ENCODE measurements at regions not wholly inside any gene's neighbourhood (a gene's known extent, or its start where the extent isn't known, plus 50 kb on each side); places are given as distances from the start of the nearest gene placed in this dataset.

DNA sequence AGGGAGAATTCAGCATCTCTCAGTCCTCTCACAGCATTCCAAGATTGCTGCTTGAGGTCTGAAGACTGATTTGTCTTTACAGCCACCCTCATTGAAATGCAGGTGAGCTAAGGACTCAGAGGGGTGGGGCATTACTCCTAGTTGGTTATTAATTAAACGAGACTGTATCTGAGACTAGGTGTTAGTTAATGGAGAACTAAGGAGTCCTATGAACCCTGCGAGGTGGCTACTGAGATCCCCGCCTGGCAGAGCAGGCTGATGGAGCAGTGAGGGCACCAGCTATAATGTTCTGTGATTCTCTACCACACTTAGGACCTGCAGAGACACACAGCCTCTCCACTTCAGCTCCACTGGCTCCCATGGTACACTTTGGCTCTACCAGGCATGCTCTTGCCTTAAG, 215.3 kb downstream of the MID1IP1 start:
- Histone ChIP-seq H3K4me1 (ENCODE audit: control insufficient read depth, insufficient read depth, low read length) (peaks cover 2% of the 10 kb centered on the region), H3K9me3 (ENCODE audit: control insufficient read depth, low read length) (peaks cover under 1% of the 10 kb centered on the region), H3K27me3 (replicated peaks; ENCODE audit: control insufficient read depth, insufficient read depth, low read length) (peaks cover 15% of the 10 kb centered on the region), H3K36me3 (ENCODE audit: control insufficient read depth, insufficient read depth, low read length, severe bottlenecking) (no peaks in the 10 kb centered on the region), H3K9ac (ENCODE audit: low read length) (no peak overlapping the region), H3K4me3 (ENCODE audit: low read length) (no peak overlapping the region)
- DNase-seq (ENCODE audit: low read depth): no peak

DNA sequence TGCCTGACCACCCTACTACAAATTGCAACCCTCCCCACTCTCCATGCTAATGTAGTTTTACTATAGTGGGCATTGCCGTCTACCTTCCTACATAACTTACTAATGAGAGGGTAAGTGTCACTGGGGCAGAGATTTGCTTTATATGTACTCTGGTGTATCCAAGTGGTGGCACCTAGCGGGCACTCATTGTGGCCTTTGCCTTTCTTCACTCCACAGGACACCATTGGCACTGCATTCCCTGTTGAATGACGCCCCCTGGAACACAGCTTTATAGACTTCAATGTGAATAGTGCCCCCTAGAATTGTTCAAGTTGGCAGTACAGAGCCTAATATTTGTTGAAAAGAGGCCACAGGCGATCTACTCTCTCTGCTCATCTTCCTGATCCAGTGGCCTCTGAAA, 215.8 kb downstream of the MID1IP1 start:
- H3K27me3 ChIP-seq (replicated peaks; ENCODE audit: control insufficient read depth, insufficient read depth, low read length): peaks cover 15% of the 10 kb centered on the region
- H3K36me3 ChIP-seq (ENCODE audit: control insufficient read depth, insufficient read depth, low read length, severe bottlenecking): no peaks in the 10 kb centered on the region
- no peak for DNase-seq (ENCODE audit: low read depth)
- H3K4me1 ChIP-seq (ENCODE audit: control insufficient read depth, insufficient read depth, low read length): no peaks in the 10 kb centered on the region
- no peak overlapping the region for H3K9ac ChIP-seq (ENCODE audit: low read length)
- no peak overlapping the region for H3K4me3 ChIP-seq (ENCODE audit: low read length)
- peaks cover 5% of the 10 kb centered on the region for H3K9me3 ChIP-seq (ENCODE audit: control insufficient read depth, low read length)

DNA sequence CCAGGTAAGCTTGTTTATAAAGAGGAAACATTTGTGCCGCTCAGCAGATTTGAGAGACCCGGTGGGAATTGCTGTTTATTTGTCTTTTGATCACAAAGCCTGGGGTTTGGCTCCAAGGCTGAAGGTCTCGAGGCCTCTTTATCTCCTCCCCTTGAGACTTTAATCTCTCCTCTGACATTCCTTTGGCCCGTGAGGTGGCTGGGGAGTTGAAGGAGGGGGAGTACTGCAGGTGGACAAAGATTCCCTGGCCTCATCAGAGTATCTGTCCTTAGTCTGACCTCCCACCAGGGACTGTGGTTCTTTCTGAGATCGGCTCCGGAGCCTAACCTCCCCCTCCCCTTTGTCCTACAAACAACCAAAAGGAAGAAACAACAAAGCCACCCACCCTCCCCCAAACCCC, 216.5 kb downstream of the MID1IP1 start:
- DNase-seq (ENCODE audit: low read depth): no peak
- H3K4me3 ChIP-seq (ENCODE audit: low read length): no peak overlapping the region
- H3K27me3 ChIP-seq (replicated peaks; ENCODE audit: control insufficient read depth, insufficient read depth, low read length): peaks cover 15% of the 10 kb centered on the region
- H3K4me1 ChIP-seq (ENCODE audit: control insufficient read depth, insufficient read depth, low read length): no peaks in the 10 kb centered on the region
- H3K9me3 ChIP-seq (ENCODE audit: control insufficient read depth, low read length): peaks cover 5% of the 10 kb centered on the region
- H3K36me3 ChIP-seq (ENCODE audit: control insufficient read depth, insufficient read depth, low read length, severe bottlenecking): no peaks in the 10 kb centered on the region
- no peak overlapping the region for H3K9ac ChIP-seq (ENCODE audit: low read length)

- H3K9me3 ChIP-seq (ENCODE audit: control insufficient read depth, low read length): peaks cover 5% of the 10 kb centered on the region
- H3K9ac ChIP-seq (ENCODE audit: low read length): no peak overlapping the region
- H3K27me3 ChIP-seq (replicated peaks; ENCODE audit: control insufficient read depth, insufficient read depth, low read length): peaks cover 15% of the 10 kb centered on the region
- H3K4me3 ChIP-seq (ENCODE audit: low read length): no peak overlapping the region
- no peaks in the 10 kb centered on the region for H3K36me3 ChIP-seq (ENCODE audit: control insufficient read depth, insufficient read depth, low read length, severe bottlenecking)
- no peak for DNase-seq (ENCODE audit: low read depth)
- no peaks in the 10 kb centered on the region for H3K4me1 ChIP-seq (ENCODE audit: control insufficient read depth, insufficient read depth, low read length)
Measured at GRCh38 chrX:39018541-39018940, 217.3 kb downstream of the MID1IP1 start.

DNA sequence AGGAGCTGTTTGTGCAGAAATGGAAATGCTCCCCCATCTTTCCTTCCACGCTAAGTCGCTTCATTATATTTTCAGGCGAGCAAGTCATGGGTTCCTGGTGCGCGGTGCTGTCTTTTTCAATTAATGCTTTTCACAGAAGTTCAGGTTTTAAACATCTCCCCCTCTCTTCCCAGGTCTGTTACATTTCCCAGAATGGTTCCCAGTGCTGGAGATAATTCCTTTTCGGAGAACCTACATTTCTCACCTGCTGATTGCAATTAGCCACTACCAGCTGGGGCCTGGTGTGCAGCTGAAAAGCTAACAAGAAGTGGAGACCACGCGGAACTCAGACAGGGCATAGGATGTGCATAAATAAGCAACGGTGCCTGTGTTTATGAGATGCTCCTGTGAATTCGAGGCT, 217.8 kb downstream of the MID1IP1 start:
- no peak overlapping the region for H3K9ac ChIP-seq (ENCODE audit: low read length)
- peaks cover 15% of the 10 kb centered on the region for H3K27me3 ChIP-seq (replicated peaks; ENCODE audit: control insufficient read depth, insufficient read depth, low read length)
- H3K4me1 ChIP-seq (ENCODE audit: control insufficient read depth, insufficient read depth, low read length): no peaks in the 10 kb centered on the region
- H3K4me3 ChIP-seq (ENCODE audit: low read length): no peak overlapping the region
- no peaks in the 10 kb centered on the region for H3K36me3 ChIP-seq (ENCODE audit: control insufficient read depth, insufficient read depth, low read length, severe bottlenecking)
- no peak for DNase-seq (ENCODE audit: low read depth)
- peaks cover 5% of the 10 kb centered on the region for H3K9me3 ChIP-seq (ENCODE audit: control insufficient read depth, low read length)

- DNase-seq (ENCODE audit: low read depth): no peak
- H3K36me3 ChIP-seq (ENCODE audit: control insufficient read depth, insufficient read depth, low read length, severe bottlenecking): no peaks in the 10 kb centered on the region
- H3K27me3 ChIP-seq (replicated peaks; ENCODE audit: control insufficient read depth, insufficient read depth, low read length): peaks cover 15% of the 10 kb centered on the region
- H3K9me3 ChIP-seq (ENCODE audit: control insufficient read depth, low read length): peaks cover 5% of the 10 kb centered on the region
- H3K4me3 ChIP-seq (ENCODE audit: low read length): no peak overlapping the region
- no peak overlapping the region for H3K9ac ChIP-seq (ENCODE audit: low read length)
- H3K4me1 ChIP-seq (ENCODE audit: control insufficient read depth, insufficient read depth, low read length): no peaks in the 10 kb centered on the region
Measured at GRCh38 chrX:39020051-39020669, 218.9 kb downstream of the MID1IP1 start.

DNA sequence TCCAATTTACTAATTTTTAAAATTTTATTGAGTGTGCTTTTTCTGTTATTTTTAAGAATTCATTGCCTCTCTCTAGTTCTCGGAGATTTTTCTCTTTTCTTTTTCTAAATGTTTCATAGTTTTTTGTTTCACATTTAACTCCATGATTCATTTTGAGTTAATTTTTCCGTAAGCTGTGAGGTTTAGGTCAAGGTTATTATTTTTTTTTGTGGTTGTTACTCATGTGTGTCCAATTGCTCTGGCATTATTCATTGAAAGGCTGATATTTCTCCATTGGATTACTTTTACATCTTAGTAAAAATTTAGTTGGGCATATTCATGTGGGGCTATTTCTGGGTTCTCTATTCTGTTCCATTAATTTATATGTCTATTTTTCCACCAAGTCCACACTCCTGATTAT, 220.8 kb downstream of the MID1IP1 start:
- Histone ChIP-seq H3K4me3 (ENCODE audit: low read length) (no peak overlapping the region), H3K36me3 (ENCODE audit: control insufficient read depth, insufficient read depth, low read length, severe bottlenecking) (no peaks in the 10 kb centered on the region), H3K9me3 (ENCODE audit: control insufficient read depth, low read length) (peaks cover 10% of the 10 kb centered on the region), H3K9ac (ENCODE audit: low read length) (no peak overlapping the region), H3K4me1 (ENCODE audit: control insufficient read depth, insufficient read depth, low read length) (no peaks in the 10 kb centered on the region), H3K27me3 (replicated peaks; ENCODE audit: control insufficient read depth, insufficient read depth, low read length) (peaks cover 6% of the 10 kb centered on the region)
- DNase-seq (ENCODE audit: low read depth): no peak

GRCh38 chrX:39029221-39029620, 228.0 kb downstream of the MID1IP1 start:
- H3K27me3 ChIP-seq (replicated peaks; ENCODE audit: control insufficient read depth, insufficient read depth, low read length): no peaks in the 10 kb centered on the region
- DNase-seq (ENCODE audit: low read depth): no peak
- H3K4me3 ChIP-seq (ENCODE audit: low read length): no peak overlapping the region
- no peaks in the 10 kb centered on the region for H3K4me1 ChIP-seq (ENCODE audit: control insufficient read depth, insufficient read depth, low read length)
- H3K9ac ChIP-seq (ENCODE audit: low read length): no peak overlapping the region
- no peaks in the 10 kb centered on the region for H3K36me3 ChIP-seq (ENCODE audit: control insufficient read depth, insufficient read depth, low read length, severe bottlenecking)
- H3K9me3 ChIP-seq (ENCODE audit: control insufficient read depth, low read length): peaks cover 34% of the 10 kb centered on the region

- H3K27me3 ChIP-seq (replicated peaks; ENCODE audit: control insufficient read depth, insufficient read depth, low read length): no peaks in the 10 kb centered on the region
- H3K36me3 ChIP-seq (ENCODE audit: control insufficient read depth, insufficient read depth, low read length, severe bottlenecking): no peaks in the 10 kb centered on the region
- H3K4me3 ChIP-seq (ENCODE audit: low read length): no peak overlapping the region
- H3K4me1 ChIP-seq (ENCODE audit: control insufficient read depth, insufficient read depth, low read length): no peaks in the 10 kb centered on the region
- peaks cover 40% of the 10 kb centered on the region for H3K9me3 ChIP-seq (ENCODE audit: control insufficient read depth, low read length)
- DNase-seq (ENCODE audit: low read depth): no peak
- no peak overlapping the region for H3K9ac ChIP-seq (ENCODE audit: low read length)
Measured at GRCh38 chrX:39030636-39031035, 229.4 kb downstream of the MID1IP1 start.

GRCh38 chrX:39039890-39040289, 238.6 kb downstream of the MID1IP1 start:
- Histone ChIP-seq H3K9ac (ENCODE audit: low read length) (no peak overlapping the region), H3K9me3 (ENCODE audit: control insufficient read depth, low read length) (peaks cover 8% of the 10 kb centered on the region), H3K4me3 (ENCODE audit: low read length) (no peak overlapping the region), H3K4me1 (ENCODE audit: control insufficient read depth, insufficient read depth, low read length) (no peaks in the 10 kb centered on the region), H3K27me3 (replicated peaks; ENCODE audit: control insufficient read depth, insufficient read depth, low read length) (peaks cover 27% of the 10 kb centered on the region), H3K36me3 (ENCODE audit: control insufficient read depth, insufficient read depth, low read length, severe bottlenecking) (no peaks in the 10 kb centered on the region)
- no peak for DNase-seq (ENCODE audit: low read depth)

DNA sequence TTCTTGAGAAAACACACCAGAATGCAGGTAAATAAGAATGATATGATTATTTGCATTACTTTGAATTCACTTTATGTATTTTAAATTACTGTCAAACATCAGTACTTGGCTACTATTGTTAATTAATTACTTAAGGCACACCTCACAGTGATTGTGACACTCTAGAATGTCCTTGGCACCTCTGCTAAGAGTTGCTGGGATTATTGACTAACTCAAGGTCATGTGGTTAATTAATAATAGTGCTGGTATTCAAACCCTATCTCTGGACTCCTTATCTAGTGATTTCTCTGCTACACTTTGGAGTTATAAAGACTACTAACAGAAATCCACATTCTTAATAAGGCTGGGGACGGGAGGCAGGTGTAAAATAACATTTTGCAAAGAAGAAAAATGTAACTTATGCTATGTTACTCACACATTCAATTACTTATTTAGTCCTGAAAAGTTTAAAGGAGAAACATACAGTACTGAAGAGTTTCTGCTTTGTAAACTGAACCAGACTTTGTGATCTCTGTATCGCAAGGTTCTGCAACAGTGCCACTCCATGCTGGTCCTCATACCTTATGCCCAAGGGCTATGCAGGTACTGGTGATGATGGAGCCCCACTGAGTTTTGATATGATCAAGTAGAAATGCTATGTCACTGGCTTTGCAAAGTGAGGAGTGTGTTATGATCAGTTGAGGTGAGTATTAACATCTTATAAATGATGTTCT, 242.7 kb downstream of the MID1IP1 start:
- H3K9ac ChIP-seq (ENCODE audit: low read length): no peak overlapping the region
- H3K36me3 ChIP-seq (ENCODE audit: control insufficient read depth, insufficient read depth, low read length, severe bottlenecking): no peaks in the 10 kb centered on the region
- no peaks in the 10 kb centered on the region for H3K9me3 ChIP-seq (ENCODE audit: control insufficient read depth, low read length)
- DNase-seq (ENCODE audit: low read depth): no peak
- no peaks in the 10 kb centered on the region for H3K4me1 ChIP-seq (ENCODE audit: control insufficient read depth, insufficient read depth, low read length)
- H3K27me3 ChIP-seq (replicated peaks; ENCODE audit: control insufficient read depth, insufficient read depth, low read length): peaks cover 39% of the 10 kb centered on the region
- no peak overlapping the region for H3K4me3 ChIP-seq (ENCODE audit: low read length)

DNA sequence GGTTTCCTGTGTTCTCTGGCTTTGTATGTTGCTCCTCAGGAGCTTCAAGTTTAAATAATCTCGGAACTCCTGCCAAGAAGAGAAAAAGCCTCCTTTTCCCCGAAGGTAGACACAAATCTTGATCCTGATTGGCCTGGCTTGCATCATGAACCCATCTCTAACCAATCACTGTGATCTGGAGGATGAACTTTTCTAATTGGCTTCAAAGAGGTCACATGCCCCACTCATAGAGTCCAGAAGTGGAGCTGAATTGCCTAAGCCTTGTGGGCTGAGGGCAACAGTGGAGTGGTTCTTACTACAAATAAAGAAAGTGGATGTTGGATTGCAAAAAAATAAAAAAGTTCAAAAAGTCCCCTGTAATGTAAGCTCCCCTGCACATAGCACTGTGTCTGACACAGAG, 245.9 kb downstream of the MID1IP1 start:
- Histone ChIP-seq H3K4me3 (ENCODE audit: low read length) (no peak overlapping the region), H3K27me3 (replicated peaks; ENCODE audit: control insufficient read depth, insufficient read depth, low read length) (peaks cover 38% of the 10 kb centered on the region), H3K36me3 (ENCODE audit: control insufficient read depth, insufficient read depth, low read length, severe bottlenecking) (no peaks in the 10 kb centered on the region), H3K9me3 (ENCODE audit: control insufficient read depth, low read length) (no peaks in the 10 kb centered on the region), H3K9ac (ENCODE audit: low read length) (no peak overlapping the region), H3K4me1 (ENCODE audit: control insufficient read depth, insufficient read depth, low read length) (no peaks in the 10 kb centered on the region)
- DNase-seq (ENCODE audit: low read depth): no peak
